ENCODE measurements at regions not wholly inside any gene's neighbourhood (a gene's known extent, or its start where the extent isn't known, plus 50 kb on each side); places are given as distances from the start of the nearest gene placed in this dataset.

DNA sequence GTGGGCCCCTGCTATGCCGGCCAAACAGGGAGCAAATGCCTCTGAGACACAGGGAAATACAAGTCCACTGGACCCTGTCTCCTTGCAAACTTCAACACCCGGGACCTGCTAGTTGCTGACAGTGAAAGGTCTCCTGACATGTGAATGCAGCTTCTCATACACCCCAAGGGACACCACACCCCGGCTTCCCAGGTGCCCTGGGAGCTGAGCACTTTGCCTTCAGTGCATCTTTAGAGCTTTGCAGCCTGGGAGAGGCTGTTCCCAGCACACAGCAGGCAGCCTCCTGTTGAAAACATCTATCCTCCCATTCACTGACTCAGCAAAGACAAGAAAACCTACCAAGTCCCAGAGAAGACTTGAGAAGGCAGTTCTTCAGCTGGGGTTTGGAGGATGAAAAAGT lies 143.4 kb downstream of the COL6A3 start:
- TF ChIP-seq SMC3 (IDR thresholded peaks at IDR 0.05; ENCODE audit: low read depth, low read length) (no peak), TAF1 (IDR thresholded peaks at IDR 0.05; ENCODE audit: borderline replicate concordance, low read depth, low read length) (no peak), JUND (IDR thresholded peaks at IDR 0.05) (no peak), EP300 (IDR thresholded peaks at IDR 0.05; ENCODE audit: borderline replicate concordance in 1 of 2, low read depth in 1 of 2, low read length in 1 of 2) (no peak), FOXJ3 (CRISPR knock-in tag; IDR thresholded peaks at IDR 0.05) (no peak), POLR2AphosphoS5 (IDR thresholded peaks at IDR 0.05; ENCODE audit: low read depth, low read length) (no peak), MEF2A (IDR thresholded peaks at IDR 0.05; ENCODE audit: borderline replicate concordance, low read depth) (no peak), YY1 (IDR thresholded peaks at IDR 0.05; ENCODE audit: low read depth) (no peak)
- TF ChIP-seq, protein P1, sequence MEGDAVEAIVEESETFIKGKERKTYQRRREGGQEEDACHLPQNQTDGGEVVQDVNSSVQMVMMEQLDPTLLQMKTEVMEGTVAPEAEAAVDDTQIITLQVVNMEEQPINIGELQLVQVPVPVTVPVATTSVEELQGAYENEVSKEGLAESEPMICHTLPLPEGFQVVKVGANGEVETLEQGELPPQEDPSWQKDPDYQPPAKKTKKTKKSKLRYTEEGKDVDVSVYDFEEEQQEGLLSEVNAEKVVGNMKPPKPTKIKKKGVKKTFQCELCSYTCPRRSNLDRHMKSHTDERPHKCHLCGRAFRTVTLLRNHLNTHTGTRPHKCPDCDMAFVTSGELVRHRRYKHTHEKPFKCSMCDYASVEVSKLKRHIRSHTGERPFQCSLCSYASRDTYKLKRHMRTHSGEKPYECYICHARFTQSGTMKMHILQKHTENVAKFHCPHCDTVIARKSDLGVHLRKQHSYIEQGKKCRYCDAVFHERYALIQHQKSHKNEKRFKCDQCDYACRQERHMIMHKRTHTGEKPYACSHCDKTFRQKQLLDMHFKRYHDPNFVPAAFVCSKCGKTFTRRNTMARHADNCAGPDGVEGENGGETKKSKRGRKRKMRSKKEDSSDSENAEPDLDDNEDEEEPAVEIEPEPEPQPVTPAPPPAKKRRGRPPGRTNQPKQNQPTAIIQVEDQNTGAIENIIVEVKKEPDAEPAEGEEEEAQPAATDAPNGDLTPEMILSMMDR (IDR thresholded peaks at IDR 0.05): no peak
- TF ChIP-seq, protein P2, sequence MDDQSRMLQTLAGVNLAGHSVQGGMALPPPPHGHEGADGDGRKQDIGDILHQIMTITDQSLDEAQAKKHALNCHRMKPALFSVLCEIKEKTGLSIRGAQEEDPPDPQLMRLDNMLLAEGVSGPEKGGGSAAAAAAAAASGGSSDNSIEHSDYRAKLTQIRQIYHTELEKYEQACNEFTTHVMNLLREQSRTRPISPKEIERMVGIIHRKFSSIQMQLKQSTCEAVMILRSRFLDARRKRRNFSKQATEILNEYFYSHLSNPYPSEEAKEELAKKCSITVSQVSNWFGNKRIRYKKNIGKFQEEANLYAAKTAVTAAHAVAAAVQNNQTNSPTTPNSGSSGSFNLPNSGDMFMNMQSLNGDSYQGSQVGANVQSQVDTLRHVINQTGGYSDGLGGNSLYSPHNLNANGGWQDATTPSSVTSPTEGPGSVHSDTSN (IDR thresholded peaks at IDR 0.05): no peak
- TF ChIP-seq, protein P3, sequence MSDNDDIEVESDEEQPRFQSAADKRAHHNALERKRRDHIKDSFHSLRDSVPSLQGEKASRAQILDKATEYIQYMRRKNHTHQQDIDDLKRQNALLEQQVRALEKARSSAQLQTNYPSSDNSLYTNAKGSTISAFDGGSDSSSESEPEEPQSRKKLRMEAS (IDR thresholded peaks at IDR 0.05; ENCODE audit: low read depth): no peak
